Tibial nerve (tissue), 4 donors: ENCODE measurements at regions not wholly inside any gene's neighbourhood (a gene's known extent, or its start where the extent isn't known, plus 50 kb on each side); places are given as distances from the start of the nearest gene placed in this dataset.
"Not testable (repeated sequence)": the region's sequence is repeated elsewhere in the genome, so short reads cannot be mapped to it uniquely, and the experiment has no call there.

Source experiments
- DNase-seq, 2 donors: peaks; one replicate each; pipeline ENCODE4 v3.0.0-alpha.2; 2019; ENCODE audit warnings: low spot score in 2 of 2
- H3K27ac ChIP-seq, 4 donors: fragments of 200-600 bp; sonication (generic) in 3 of 4; one replicate each; pipeline ENCODE4 v1.5.1; 2017 to 2019; ENCODE audit warnings: mild to moderate bottlenecking in 1 of 4
- H3K27me3 ChIP-seq, 2 donors: fragments of 200-600 bp; sonication (generic) in 1 of 2; one replicate each; pipeline versions ENCODE4 v1.5.1 to v1.6.0; 2017 to 2019
- H3K36me3 ChIP-seq, 3 donors: fragments of 200-600 bp; sonication (generic); one replicate each; pipeline ENCODE4 v1.5.1; 2018 to 2019
- H3K4me1 ChIP-seq, 4 donors: fragments of 200-600 bp; sonication (generic) in 3 of 4; one replicate each; pipeline ENCODE4 v1.5.1; 2017 to 2019
- H3K4me3 ChIP-seq, 4 donors: fragments of 200-600 bp; sonication (generic) in 3 of 4; one replicate each; pipeline ENCODE4 v1.5.1; 2017 to 2019; ENCODE audit warnings: mild to moderate bottlenecking in 1 of 4, moderate library complexity in 1 of 4
- H3K9me3 ChIP-seq, 4 donors: fragments of 200-600 bp; sonication (generic) in 3 of 4; one replicate each; pipeline ENCODE4 v1.5.1; 2017 to 2019
- EP300 ChIP-seq, 2 donors: sonication (generic); formaldehyde crosslinking; IDR thresholded peaks; one replicate each; pipeline ENCODE4 v1.6.1; 2017; ENCODE audit warnings: antibody characterized with exemption in 2 of 2, mild to moderate bottlenecking in 1 of 2
- POLR2A ChIP-seq, 2 donors: fragments of 450-650 bp; IDR thresholded peaks; one replicate each; pipeline ENCODE4 v1.6.1; 2017; ENCODE audit warnings: antibody characterized with exemption in 2 of 2, mild to moderate bottlenecking in 2 of 2, moderate library complexity in 2 of 2
- WGBS, 2 donors: methylation state at CpG; one replicate each; pipeline ENCODE4 v1.1.5; 2018; 5-methylcytosine and 5-hydroxymethylcytosine counted together
- TF ChIP-seq, protein P1 (sequence below), 5 experiments: fragments of 200-600 bp in 3 of 5; fragments of 450-650 bp in 2 of 5; sonication (generic) in 3 of 5; IDR thresholded peaks; one replicate each; pipeline ENCODE4 v1.5.1; 2016 to 2019; ENCODE audit warnings: antibody characterized with exemption in 5 of 5, mild to moderate bottlenecking in 3 of 5, moderate library complexity in 2 of 5

DNA sequence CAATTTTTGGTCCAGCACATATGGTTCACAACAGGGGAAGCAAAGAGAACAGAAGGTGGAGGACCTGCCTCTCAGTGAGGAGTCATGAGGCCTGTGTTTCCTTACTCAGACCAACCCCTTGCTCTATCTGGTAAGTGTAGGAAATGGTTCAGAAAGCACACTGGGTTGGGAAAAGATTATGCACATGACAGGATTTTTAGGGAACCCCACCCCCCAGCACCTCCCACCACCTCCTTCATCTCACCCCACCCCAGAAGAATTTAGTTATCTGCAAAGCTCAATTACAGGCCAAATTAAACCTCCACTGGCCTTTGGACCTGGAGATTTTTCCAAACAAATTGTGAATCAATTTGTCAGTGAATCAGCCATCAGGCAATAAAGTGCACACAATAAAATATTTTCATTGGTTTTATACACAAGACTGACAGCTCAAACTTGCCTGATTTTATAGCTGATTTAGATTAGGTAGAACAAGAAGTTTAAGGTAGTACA is 132.8 kb downstream of the DACT1 start:
- DNase-seq: no peak
- TF ChIP-seq POLR2A (IDR thresholded peaks at IDR 0.05) (no peak), EP300 (IDR thresholded peaks at IDR 0.05) (no peak)
- TF ChIP-seq, protein P1, sequence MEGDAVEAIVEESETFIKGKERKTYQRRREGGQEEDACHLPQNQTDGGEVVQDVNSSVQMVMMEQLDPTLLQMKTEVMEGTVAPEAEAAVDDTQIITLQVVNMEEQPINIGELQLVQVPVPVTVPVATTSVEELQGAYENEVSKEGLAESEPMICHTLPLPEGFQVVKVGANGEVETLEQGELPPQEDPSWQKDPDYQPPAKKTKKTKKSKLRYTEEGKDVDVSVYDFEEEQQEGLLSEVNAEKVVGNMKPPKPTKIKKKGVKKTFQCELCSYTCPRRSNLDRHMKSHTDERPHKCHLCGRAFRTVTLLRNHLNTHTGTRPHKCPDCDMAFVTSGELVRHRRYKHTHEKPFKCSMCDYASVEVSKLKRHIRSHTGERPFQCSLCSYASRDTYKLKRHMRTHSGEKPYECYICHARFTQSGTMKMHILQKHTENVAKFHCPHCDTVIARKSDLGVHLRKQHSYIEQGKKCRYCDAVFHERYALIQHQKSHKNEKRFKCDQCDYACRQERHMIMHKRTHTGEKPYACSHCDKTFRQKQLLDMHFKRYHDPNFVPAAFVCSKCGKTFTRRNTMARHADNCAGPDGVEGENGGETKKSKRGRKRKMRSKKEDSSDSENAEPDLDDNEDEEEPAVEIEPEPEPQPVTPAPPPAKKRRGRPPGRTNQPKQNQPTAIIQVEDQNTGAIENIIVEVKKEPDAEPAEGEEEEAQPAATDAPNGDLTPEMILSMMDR (IDR thresholded peaks at IDR 0.05): no peak
- Histone ChIP-seq H3K4me3 (no peak overlapping the region), H3K36me3 (no peaks in the 10 kb centered on the region), H3K27me3 (no peaks in the 10 kb centered on the region), H3K9me3 (no peaks in the 10 kb centered on the region), H3K4me1 (no peaks in the 10 kb centered on the region), H3K27ac (no peak overlapping the region)

DNA sequence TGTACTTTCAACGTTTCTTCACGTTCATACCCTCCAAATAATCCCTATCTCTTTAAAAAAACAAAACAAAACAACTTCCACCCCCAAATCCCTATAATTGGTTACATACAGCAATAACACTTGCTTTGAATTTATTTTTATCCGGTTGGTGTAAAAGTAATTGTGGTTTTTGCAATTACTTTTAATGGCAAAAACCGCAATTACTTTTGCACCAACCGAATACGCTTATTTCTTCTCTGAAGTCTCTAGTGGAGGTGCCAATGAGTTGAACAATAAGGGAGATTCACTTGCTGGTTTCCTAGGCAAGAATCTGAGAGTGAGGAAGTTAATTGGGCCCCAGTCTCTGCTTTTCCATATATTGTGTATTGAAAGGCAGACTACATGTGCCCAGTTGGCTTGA is 133.3 kb downstream of the DACT1 start:
- Histone ChIP-seq H3K36me3 (no peaks in the 10 kb centered on the region), H3K4me1 (no peaks in the 10 kb centered on the region), H3K27ac (no peak overlapping the region), H3K9me3 (no peaks in the 10 kb centered on the region), H3K27me3 (no peaks in the 10 kb centered on the region), H3K4me3 (no peak overlapping the region)
- WGBS, 2 donors: 90 to 94% methylated on average over 6 of the region's 6 CpGs
- DNase-seq: no peak
- TF ChIP-seq POLR2A (IDR thresholded peaks at IDR 0.05): no peak
- TF ChIP-seq EP300 (IDR thresholded peaks at IDR 0.05): no peak
- TF ChIP-seq, protein P1 (IDR thresholded peaks at IDR 0.05): no peak

GRCh38 chr14:58772116-58772515 is 134.4 kb downstream of the DACT1 start:
- DNase-seq: no peak
- WGBS, 2 donors: 82 to 86% methylated on average over 3 of the region's 3 CpGs
- TF ChIP-seq, protein P1 (IDR thresholded peaks at IDR 0.05): no peak
- no peak for TF ChIP-seq EP300 (IDR thresholded peaks at IDR 0.05)
- no peak for TF ChIP-seq POLR2A (IDR thresholded peaks at IDR 0.05)

DNA sequence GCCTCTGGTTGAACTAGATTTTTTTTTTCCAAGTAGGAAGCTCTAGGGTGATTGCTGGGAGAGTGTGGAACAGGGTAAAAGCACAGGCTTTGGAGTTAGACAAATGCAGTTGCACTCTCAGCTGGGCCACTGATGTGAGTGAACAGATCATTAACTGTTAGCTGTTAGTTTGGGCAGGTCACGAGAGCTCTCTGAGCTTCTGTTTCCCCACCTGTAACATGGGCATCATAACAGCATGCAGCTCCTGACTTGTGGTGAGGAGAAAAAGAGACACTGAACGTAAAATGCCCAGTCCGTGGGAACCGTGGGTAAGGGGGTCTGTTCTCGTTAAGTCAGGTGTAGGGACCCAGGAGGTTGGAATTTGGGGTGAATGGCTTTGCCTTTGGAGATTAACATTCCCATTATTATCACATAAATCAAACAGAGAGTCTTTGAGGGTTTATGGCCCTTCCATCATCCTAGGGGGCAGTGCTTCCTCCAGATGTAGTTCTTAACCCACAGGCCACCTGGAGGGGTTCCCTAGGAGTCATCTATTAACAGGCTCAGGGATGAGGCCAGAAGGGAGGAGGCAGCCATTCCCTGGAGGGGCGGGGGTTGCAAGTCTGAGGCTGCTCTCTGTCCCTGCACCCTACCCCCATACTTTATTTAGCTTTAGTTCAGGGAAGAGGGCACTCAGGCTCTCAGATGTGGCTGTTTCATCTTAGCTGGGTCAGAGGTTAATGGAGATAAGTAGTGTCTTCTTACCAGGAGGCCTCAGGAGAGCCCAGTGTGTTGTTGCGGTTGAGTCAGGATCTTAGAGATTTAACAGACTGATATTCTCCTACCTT is 135.2 kb downstream of the DACT1 start:
- no peak overlapping the region for H3K4me3 ChIP-seq
- H3K9me3 ChIP-seq: no peaks in the 10 kb centered on the region
- H3K27ac ChIP-seq: no peak overlapping the region
- TF ChIP-seq POLR2A (IDR thresholded peaks at IDR 0.05) (no peak), EP300 (IDR thresholded peaks at IDR 0.05) (no peak)
- TF ChIP-seq, protein P1 (IDR thresholded peaks at IDR 0.05): no peak
- H3K36me3 ChIP-seq: no peaks in the 10 kb centered on the region
- DNase-seq: no peak
- no peaks in the 10 kb centered on the region for H3K4me1 ChIP-seq
- no peaks in the 10 kb centered on the region for H3K27me3 ChIP-seq
- 69 to 85% methylated on average over 7 of the region's 7 CpGs for WGBS, 2 donors

More at GRCh38 chr14:58772116-58772515, 134.4 kb downstream of the DACT1 start:
- Histone ChIP-seq H3K9me3 (no peaks in the 10 kb centered on the region), H3K27ac (no peak overlapping the region), H3K27me3 (no peaks in the 10 kb centered on the region), H3K36me3 (no peaks in the 10 kb centered on the region), H3K4me3 (no peak overlapping the region), H3K4me1 (no peaks in the 10 kb centered on the region)

DNA sequence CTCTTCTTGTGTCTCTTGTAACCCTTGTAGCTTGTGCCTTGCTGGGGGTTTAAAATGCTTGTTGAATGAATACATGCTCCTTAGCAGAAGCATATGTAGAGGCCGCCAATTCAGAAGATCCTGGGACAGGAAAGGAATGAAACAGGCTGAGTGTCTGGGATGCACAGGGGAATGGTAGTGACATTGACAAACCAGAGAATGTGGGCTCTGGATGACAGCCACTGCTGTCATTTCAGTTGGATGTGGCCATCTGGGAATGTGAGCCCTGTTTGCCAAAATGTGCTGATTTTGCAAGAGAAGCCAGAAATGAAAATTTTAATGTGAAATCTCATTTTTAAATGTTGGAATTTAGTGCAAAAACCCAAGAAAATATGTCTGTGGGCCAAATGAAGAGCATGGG is 136.8 kb downstream of the DACT1 start:
- no peak for DNase-seq
- no peaks in the 10 kb centered on the region for H3K27me3 ChIP-seq
- no peaks in the 10 kb centered on the region for H3K4me1 ChIP-seq
- H3K4me3 ChIP-seq: no peak overlapping the region
- H3K27ac ChIP-seq: no peak overlapping the region
- H3K9me3 ChIP-seq: no peaks in the 10 kb centered on the region
- 88 to 89% methylated on average over 1 of the region's 1 CpG for WGBS, 2 donors
- no peaks in the 10 kb centered on the region for H3K36me3 ChIP-seq
- TF ChIP-seq, protein P1 (IDR thresholded peaks at IDR 0.05): no peak
- TF ChIP-seq POLR2A (IDR thresholded peaks at IDR 0.05): no peak
- TF ChIP-seq EP300 (IDR thresholded peaks at IDR 0.05): no peak

- H3K9me3 ChIP-seq, H3K27ac ChIP-seq, H3K27me3 ChIP-seq, DNase-seq, H3K4me1 ChIP-seq, H3K36me3 ChIP-seq, H3K4me3 ChIP-seq: not testable (repeated sequence)
- WGBS, 2 donors: 89 to 94% methylated on average over 4 of the region's 4 CpGs
These were observed 137.4 kb downstream of the DACT1 start for GRCh38 chr14:58775130-58775529.
